Lung (tissue), 11 donors: ENCODE measurements at regions not wholly inside any gene's neighbourhood (a gene's known extent, or its start where the extent isn't known, plus 50 kb on each side); places are given as distances from the start of the nearest gene placed in this dataset.

Experiments used
- ATAC-seq: fragments of 200-7000 bp; cut with Tn5 transposase; one replicate; pipeline ENCODE4 v1.9.1; 2020; ENCODE audit warnings: moderate number of reproducible peaks; ENCODE audit not compliant: insufficient read depth, low FRiP score
- DNase-seq, 3 donors: peaks; one replicate each; pipeline ENCODE4 v3.0.0-alpha.2; 2013 to 2017
- H3K27ac ChIP-seq, 2 donors: one replicate each; pipeline ENCODE4 v1.5.1; 2013; ENCODE audit warnings: mild to moderate bottlenecking in 2 of 2, moderate library complexity in 2 of 2, control low read depth in 1 of 2, inconsistent platforms in 1 of 2, low read depth in 1 of 2, low read length in 1 of 2
- H3K27me3 ChIP-seq, 3 donors: one replicate each; pipeline ENCODE4 v1.5.1; 2013; ENCODE audit warnings: low read length in 2 of 3; ENCODE audit not compliant: control insufficient read depth in 3 of 3, insufficient read depth in 3 of 3
- H3K36me3 ChIP-seq, 4 donors: one replicate each; pipeline ENCODE4 v1.5.1; 2013; ENCODE audit warnings: low read length in 4 of 4, mild to moderate bottlenecking in 1 of 4, moderate library complexity in 1 of 4; ENCODE audit not compliant: control insufficient read depth in 4 of 4, insufficient read depth in 4 of 4
- H3K4me1 ChIP-seq, 5 donors: one replicate each; pipeline ENCODE4 v1.5.1; 2013; ENCODE audit warnings: low read length in 5 of 5, mild to moderate bottlenecking in 2 of 5, moderate library complexity in 1 of 5; ENCODE audit not compliant: control insufficient read depth in 5 of 5, insufficient read depth in 5 of 5
- H3K4me3 ChIP-seq: one replicate; pipeline ENCODE4 v1.5.1; 2013; ENCODE audit warnings: mild to moderate bottlenecking, control low read depth, moderate library complexity
- H3K9ac ChIP-seq, 2 donors: one replicate each; pipeline ENCODE4 v1.5.1; 2013; ENCODE audit warnings: low read length in 2 of 2, control low read depth in 1 of 2; ENCODE audit not compliant: insufficient read depth in 1 of 2
- H3K9me3 ChIP-seq, 4 donors: one replicate each; pipeline ENCODE4 v1.5.1; 2013; ENCODE audit warnings: low read length in 3 of 4, mild to moderate bottlenecking in 1 of 4, moderate library complexity in 1 of 4; ENCODE audit not compliant: control insufficient read depth in 4 of 4, insufficient read depth in 3 of 4
- WGBS, 2 donors: extraction: QIAGEN DNeasy Blood & Tissue Kit; methylation state at CpG; one replicate each; pipeline ENCODE4 v1.1.7; 2013; 5-methylcytosine and 5-hydroxymethylcytosine counted together
- TF ChIP-seq, protein P1 (sequence below): IDR thresholded peaks from 2 replicates; pipeline ENCODE4 v1.5.1; 2012; ENCODE audit warnings: mild to moderate bottlenecking; ENCODE audit errors: control extremely low read depth, extremely low read depth
- donor health status: control.
- donor health status: control.
- donor health status: Bipolar disorder and iron deficiency.
- donor health status: healthy.
- donor health status: DM: yes; HTN: yes; CAD: no.

DNA sequence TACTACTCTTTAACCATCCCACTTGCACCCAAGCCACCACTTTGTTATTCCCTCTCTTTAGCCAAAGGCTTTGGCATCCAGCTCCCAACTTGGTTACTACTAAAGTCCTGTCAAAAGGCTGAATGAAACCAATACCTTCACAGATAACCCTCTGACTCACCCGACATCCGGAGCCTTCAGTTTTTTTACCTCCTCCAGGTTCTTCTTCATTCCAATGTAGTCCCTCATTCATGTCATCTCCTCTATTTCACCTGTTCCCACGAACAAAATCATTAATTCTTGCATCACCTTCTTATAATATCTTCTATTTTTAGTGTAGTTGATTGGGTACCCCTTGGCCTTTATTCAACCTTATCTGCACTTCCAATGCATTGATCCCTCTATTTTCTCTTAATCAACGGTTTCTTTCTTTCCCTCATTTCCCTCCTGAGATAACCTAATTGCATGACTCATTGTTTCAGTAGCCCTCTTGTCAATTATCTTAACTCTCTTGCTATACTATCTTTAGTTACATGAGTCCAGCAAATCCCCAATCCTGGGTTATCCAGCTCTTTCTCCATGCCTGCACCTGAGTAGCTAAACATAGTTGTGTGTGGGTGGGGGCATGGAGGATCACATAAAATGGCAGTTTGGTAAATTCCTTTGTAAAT lies 87.2 kb upstream of the COL1A2 start:
- TF ChIP-seq, protein P1, sequence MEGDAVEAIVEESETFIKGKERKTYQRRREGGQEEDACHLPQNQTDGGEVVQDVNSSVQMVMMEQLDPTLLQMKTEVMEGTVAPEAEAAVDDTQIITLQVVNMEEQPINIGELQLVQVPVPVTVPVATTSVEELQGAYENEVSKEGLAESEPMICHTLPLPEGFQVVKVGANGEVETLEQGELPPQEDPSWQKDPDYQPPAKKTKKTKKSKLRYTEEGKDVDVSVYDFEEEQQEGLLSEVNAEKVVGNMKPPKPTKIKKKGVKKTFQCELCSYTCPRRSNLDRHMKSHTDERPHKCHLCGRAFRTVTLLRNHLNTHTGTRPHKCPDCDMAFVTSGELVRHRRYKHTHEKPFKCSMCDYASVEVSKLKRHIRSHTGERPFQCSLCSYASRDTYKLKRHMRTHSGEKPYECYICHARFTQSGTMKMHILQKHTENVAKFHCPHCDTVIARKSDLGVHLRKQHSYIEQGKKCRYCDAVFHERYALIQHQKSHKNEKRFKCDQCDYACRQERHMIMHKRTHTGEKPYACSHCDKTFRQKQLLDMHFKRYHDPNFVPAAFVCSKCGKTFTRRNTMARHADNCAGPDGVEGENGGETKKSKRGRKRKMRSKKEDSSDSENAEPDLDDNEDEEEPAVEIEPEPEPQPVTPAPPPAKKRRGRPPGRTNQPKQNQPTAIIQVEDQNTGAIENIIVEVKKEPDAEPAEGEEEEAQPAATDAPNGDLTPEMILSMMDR, result no peak
- ATAC-seq (no peak), DNase-seq (no peak)
- Histone ChIP-seq H3K4me1 (peaks cover 0 to 21% (median 10%) of the 10 kb centered on the region in 5 donors), H3K9me3 (peaks cover 0 to 2% (median under 1%) of the 10 kb centered on the region in 4 donors), H3K36me3 (no peaks in the 10 kb centered on the region), H3K9ac (no peak overlapping the region), H3K4me3 (no peak overlapping the region), H3K27me3 (no peaks in the 10 kb centered on the region), H3K27ac (no peak overlapping the region)
- WGBS, 2 donors, result 83 to 84% methylated on average over 4 of the region's 4 CpGs

DNA sequence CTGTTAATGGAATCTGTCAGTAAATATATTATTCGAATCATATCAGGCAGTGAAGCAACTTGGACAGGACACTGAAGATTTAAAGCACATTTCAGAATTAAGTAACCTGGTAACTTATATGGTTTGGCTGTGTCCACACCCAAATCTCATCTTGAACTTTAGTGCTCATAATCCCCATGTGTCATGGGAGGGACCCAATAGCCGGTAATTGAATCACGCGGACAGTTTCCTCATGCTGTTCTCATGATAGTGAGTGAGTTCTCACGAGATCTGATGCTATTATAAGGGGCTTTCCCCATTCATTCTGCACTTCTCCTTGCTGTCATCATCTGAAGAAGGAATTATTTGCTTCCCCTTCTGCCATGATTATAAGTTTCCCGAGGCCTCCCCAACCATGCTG lies 83.2 kb upstream of the COL1A2 start:
- WGBS, 2 donors, result 90% methylated on average over 6 of the region's 6 CpGs

DNA sequence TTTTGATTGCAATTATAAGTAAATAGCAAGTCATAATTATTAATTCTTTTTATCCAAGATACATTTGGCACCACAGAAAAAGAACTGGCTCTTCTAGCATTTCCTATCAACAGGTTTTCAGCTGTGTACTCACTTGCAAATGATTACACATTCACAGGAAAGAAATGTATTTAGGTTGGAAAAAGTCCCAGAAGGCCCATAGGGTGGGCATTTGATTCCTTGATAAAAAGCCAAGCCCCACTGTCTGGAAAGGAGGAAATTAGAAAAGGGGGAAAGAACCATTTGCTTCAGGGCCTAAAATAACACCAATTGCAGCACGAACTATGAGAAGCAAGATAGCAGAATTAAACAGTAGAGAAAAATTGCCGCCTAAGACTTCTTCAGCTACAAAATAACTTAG lies 80.8 kb upstream of the COL1A2 start:
- TF ChIP-seq, protein P1, result no peak
- ATAC-seq (no peak), DNase-seq (peak in 2 of 3 donors; percentile 42 to 55)
- Histone ChIP-seq H3K27me3 (no peaks in the 10 kb centered on the region), H3K9me3 (no peaks in the 10 kb centered on the region), H3K9ac (no peak overlapping the region), H3K4me1 (peaks cover 0 to 18% (median 4%) of the 10 kb centered on the region in 5 donors), H3K4me3 (no peak overlapping the region), H3K36me3 (no peaks in the 10 kb centered on the region), H3K27ac (no peak overlapping the region)
- 55 to 78% methylated on average over 2 of the region's 2 CpGs for WGBS, 2 donors

More for the DNA sequence above, 83.2 kb upstream of the COL1A2 start:
- DNase-seq (no peak), ATAC-seq (no peak)
- H3K27me3 ChIP-seq, result no peaks in the 10 kb centered on the region
- TF ChIP-seq, protein P1, result no peak
- H3K4me1 ChIP-seq, result peaks cover 0 to 18% (median 4%) of the 10 kb centered on the region in 5 donors
- no peak overlapping the region for H3K4me3 ChIP-seq
- H3K36me3 ChIP-seq, result no peaks in the 10 kb centered on the region
- peaks cover 0 to 2% (median 0%) of the 10 kb centered on the region in 4 donors for H3K9me3 ChIP-seq
- no peak overlapping the region for H3K9ac ChIP-seq
- no peak overlapping the region for H3K27ac ChIP-seq
